Islet of Langerhans (tissue), 1 donor: ENCODE measurements at regions not wholly inside any gene's neighbourhood (a gene's known extent, or its start where the extent isn't known, plus 50 kb on each side); places are given as distances from the start of the nearest gene placed in this dataset.

Experiments used
- FAIRE-seq: peaks from one replicate; lab custom pipeline; 2011; peaks lifted over from hg19 to GRCh38; lab: Jason Lieb, UNC

DNA sequence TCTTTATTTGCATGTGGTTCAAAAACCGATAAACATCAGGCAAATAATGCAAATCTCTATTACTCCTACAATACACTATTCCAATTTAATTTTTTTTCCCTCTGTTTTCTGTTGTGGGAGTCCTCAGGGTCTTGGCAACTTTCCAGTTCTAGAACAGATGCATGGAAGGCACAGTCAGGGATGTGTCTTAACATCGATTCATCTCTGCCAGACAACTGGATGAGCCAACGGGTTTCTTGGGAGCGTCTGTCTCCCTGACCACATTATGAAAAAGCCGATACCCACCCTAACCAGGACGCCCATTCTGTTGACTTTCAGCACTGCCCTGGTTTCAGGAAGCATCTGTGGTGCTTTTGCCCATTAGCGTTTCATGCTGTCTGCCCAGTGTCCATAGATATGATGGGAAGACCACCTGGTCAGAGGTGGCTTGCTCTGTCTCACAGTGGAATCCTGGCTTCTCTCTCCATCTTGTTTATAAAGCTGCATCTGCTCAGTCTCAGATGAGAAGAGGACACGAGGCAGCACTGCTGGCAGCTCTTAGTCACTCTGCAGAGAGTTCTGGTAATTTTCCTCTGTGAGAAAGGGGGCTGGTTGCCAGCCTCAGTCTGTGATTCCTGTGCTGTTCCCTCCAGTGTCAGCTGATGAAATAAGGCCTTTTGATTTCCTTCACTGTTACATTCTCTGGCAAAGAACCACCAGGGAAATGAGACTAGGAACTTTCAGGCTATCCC is 57.9 kb upstream of the KCNE4 start:
- peak; percentile 75 for FAIRE-seq

DNA sequence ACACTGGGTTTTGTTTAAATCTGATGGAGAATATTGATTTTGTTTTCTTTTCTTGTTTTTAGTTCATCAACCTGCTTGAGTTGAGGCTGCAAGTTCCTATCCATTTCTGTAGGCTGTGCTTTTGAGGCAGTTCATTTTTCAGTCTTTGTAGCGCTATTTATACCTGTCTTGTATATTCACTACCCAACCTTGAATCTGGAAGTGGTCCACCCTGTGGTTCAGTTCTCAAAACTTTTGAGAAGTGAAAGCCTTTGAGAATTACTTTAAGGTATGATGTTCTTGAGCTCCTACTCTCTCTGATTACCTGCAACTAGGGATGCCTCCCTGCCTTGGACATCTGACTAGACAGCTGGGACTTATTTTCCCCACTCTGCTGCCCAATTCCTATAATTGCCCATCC is 53.5 kb upstream of the KCNE4 start:
- FAIRE-seq = no peak

GRCh38 chr2:223000872-223001796 is 50.9 kb upstream of the KCNE4 start:
- peak; percentile 98 for FAIRE-seq

DNA sequence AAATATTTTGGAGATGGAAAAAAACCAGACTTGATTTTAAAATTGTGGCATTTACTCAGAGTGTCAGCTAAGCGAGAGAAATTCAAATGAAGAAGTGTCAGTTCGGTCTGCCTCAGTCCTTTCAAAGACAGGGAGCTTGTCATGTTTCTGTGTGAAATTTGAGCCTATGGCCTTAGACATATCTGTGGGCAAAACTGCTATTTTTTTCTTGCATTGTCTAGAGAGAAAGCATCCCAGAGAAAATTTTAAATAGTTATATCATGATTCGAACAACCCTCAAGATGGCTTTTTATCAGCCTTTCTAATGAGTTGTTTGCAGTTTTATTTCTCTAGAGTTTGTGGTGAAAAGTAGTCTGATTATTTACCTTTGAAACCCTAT is 50.2 kb upstream of the KCNE4 start:
- FAIRE-seq = no peak
